ENCODE measurements at regions not wholly inside any gene's neighbourhood (a gene's known extent, or its start where the extent isn't known, plus 50 kb on each side); places are given as distances from the start of the nearest gene placed in this dataset.

GRCh38 chr18:71431689-71432088 lies 1112.5 kb downstream of the CBLN2 start:
- TF ChIP-seq, protein P1, sequence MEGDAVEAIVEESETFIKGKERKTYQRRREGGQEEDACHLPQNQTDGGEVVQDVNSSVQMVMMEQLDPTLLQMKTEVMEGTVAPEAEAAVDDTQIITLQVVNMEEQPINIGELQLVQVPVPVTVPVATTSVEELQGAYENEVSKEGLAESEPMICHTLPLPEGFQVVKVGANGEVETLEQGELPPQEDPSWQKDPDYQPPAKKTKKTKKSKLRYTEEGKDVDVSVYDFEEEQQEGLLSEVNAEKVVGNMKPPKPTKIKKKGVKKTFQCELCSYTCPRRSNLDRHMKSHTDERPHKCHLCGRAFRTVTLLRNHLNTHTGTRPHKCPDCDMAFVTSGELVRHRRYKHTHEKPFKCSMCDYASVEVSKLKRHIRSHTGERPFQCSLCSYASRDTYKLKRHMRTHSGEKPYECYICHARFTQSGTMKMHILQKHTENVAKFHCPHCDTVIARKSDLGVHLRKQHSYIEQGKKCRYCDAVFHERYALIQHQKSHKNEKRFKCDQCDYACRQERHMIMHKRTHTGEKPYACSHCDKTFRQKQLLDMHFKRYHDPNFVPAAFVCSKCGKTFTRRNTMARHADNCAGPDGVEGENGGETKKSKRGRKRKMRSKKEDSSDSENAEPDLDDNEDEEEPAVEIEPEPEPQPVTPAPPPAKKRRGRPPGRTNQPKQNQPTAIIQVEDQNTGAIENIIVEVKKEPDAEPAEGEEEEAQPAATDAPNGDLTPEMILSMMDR (IDR thresholded peaks at IDR 0.05): no peak
- TF ChIP-seq POLR2AphosphoS5 (IDR thresholded peaks at IDR 0.05; ENCODE audit: low read depth, low read length) (no peak), SIN3A (IDR thresholded peaks at IDR 0.05; ENCODE audit: borderline replicate concordance, insufficient read depth, low read depth, low read length) (no peak)
